ENCODE measurements at regions not wholly inside any gene's neighbourhood (a gene's known extent, or its start where the extent isn't known, plus 50 kb on each side); places are given as distances from the start of the nearest gene placed in this dataset.

DNA sequence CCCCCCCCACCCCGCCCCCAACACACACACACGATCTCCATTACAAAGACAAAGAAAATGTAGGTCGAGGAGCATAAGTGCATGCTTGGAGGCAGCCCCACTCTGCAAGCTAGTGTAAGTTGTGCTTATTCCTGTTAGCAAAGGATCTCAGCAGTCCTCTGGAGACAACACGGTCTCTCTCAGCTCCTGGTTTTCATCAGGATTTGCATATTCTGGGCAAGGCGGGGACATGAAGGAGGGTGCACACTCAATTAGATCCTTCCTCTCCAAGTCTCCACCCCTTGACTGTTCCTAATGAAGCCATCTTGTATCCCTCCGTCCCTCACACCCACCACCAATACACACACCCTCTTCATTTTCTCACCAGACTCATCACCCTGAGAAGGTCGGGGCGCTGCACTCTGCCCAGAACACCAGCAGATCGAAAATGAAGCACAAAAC, 63.8 kb downstream of the MRPL46 start:
- no peaks in the 10 kb centered on the region for H3K9me2 ChIP-seq (ENCODE audit: insufficient read depth, low read length)
- no peaks in the 10 kb centered on the region for H3F3A ChIP-seq (ENCODE audit: insufficient read depth, low read length, poor library complexity, severe bottlenecking)
- H3K4me3 ChIP-seq (ENCODE audit: low read length), result no peak overlapping the region
- no peaks in the 10 kb centered on the region for H3K79me2 ChIP-seq (replicated peaks; ENCODE audit: insufficient read depth, low read length)
- H3K9ac ChIP-seq (ENCODE audit: low read length), result no peak overlapping the region
- no peaks in the 10 kb centered on the region for H3K36me3 ChIP-seq (ENCODE audit: insufficient read depth, low read length)
- no peaks in the 10 kb centered on the region for H3K27me3 ChIP-seq (ENCODE audit: insufficient read depth, low read depth, low read length)
- H3K9me3 ChIP-seq (ENCODE audit: low read length), result no peaks in the 10 kb centered on the region
- no peak for TF ChIP-seq POLR2AphosphoS5 (IDR thresholded peaks at IDR 0.05)
- TF ChIP-seq TAF1 (IDR thresholded peaks at IDR 0.05; ENCODE audit: low read depth), result no peak
- TF ChIP-seq EZH2 (IDR thresholded peaks at IDR 0.05; ENCODE audit: borderline replicate concordance, insufficient read depth, low read length, poor library complexity, severe bottlenecking), result no peak
- TF ChIP-seq, protein P1, sequence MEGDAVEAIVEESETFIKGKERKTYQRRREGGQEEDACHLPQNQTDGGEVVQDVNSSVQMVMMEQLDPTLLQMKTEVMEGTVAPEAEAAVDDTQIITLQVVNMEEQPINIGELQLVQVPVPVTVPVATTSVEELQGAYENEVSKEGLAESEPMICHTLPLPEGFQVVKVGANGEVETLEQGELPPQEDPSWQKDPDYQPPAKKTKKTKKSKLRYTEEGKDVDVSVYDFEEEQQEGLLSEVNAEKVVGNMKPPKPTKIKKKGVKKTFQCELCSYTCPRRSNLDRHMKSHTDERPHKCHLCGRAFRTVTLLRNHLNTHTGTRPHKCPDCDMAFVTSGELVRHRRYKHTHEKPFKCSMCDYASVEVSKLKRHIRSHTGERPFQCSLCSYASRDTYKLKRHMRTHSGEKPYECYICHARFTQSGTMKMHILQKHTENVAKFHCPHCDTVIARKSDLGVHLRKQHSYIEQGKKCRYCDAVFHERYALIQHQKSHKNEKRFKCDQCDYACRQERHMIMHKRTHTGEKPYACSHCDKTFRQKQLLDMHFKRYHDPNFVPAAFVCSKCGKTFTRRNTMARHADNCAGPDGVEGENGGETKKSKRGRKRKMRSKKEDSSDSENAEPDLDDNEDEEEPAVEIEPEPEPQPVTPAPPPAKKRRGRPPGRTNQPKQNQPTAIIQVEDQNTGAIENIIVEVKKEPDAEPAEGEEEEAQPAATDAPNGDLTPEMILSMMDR (IDR thresholded peaks at IDR 0.05; ENCODE audit: poor library complexity, severe bottlenecking), result no peak
- no peak for TF ChIP-seq SMC3 (conservative IDR thresholded peaks at IDR 0.05; ENCODE audit: poor library complexity)
- no peak for TF ChIP-seq RAD21 (conservative IDR thresholded peaks at IDR 0.05)
- TF ChIP-seq MXI1 (conservative IDR thresholded peaks at IDR 0.05; ENCODE audit: poor library complexity, severe bottlenecking), result no peak
- TF ChIP-seq, protein P2, sequence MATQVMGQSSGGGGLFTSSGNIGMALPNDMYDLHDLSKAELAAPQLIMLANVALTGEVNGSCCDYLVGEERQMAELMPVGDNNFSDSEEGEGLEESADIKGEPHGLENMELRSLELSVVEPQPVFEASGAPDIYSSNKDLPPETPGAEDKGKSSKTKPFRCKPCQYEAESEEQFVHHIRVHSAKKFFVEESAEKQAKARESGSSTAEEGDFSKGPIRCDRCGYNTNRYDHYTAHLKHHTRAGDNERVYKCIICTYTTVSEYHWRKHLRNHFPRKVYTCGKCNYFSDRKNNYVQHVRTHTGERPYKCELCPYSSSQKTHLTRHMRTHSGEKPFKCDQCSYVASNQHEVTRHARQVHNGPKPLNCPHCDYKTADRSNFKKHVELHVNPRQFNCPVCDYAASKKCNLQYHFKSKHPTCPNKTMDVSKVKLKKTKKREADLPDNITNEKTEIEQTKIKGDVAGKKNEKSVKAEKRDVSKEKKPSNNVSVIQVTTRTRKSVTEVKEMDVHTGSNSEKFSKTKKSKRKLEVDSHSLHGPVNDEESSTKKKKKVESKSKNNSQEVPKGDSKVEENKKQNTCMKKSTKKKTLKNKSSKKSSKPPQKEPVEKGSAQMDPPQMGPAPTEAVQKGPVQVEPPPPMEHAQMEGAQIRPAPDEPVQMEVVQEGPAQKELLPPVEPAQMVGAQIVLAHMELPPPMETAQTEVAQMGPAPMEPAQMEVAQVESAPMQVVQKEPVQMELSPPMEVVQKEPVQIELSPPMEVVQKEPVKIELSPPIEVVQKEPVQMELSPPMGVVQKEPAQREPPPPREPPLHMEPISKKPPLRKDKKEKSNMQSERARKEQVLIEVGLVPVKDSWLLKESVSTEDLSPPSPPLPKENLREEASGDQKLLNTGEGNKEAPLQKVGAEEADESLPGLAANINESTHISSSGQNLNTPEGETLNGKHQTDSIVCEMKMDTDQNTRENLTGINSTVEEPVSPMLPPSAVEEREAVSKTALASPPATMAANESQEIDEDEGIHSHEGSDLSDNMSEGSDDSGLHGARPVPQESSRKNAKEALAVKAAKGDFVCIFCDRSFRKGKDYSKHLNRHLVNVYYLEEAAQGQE (IDR thresholded peaks at IDR 0.05; ENCODE audit: borderline replicate concordance), result no peak
- no peak for TF ChIP-seq EP300 (conservative IDR thresholded peaks at IDR 0.05; ENCODE audit: poor library complexity, severe bottlenecking)
- H3K4me2 ChIP-seq (ENCODE audit: low read length), result no peak overlapping the region
- peak overlapping the region; percentile 28 for H2AFZ ChIP-seq (ENCODE audit: low read depth, low read length)
- H3K27ac ChIP-seq (ENCODE audit: low read length), result no peak overlapping the region
- H4K20me1 ChIP-seq (ENCODE audit: insufficient read depth), result no peaks in the 10 kb centered on the region

DNA sequence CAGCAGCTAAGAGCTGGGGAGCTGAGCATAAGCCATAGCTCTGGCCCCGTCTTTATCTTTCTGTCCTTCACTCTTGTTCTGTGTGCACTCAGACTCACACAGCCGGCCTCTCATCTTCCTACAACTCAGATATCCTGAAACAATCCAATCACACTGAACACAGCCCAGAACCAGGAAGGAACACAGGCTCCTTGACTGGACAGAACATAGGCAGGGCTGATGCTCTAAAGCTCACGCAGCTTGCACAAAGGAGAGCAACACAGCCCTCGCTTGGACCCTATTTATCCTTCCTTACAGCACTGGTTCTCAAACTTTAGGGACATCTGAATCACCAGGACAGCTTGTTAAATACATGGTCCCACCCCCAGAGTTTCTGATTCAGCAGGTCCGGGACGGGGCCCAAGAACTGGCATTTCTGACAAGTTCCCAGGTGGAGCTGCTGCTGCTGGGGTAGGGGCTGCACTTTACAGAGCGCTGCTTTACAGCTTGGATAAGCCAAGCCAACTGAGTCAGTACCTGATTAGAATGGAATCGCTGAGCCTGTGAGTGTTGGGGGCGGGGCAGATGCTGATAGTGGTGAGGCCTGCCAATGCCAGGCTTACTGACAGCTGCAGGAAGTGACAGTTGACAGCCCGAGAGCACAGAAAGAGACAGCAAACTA, 65.1 kb downstream of the MRPL46 start:
- Histone ChIP-seq H4K20me1 (ENCODE audit: insufficient read depth) (no peaks in the 10 kb centered on the region), H3K27me3 (ENCODE audit: insufficient read depth, low read depth, low read length) (no peaks in the 10 kb centered on the region), H3K4me2 (ENCODE audit: low read length) (peak overlapping the region; percentile 17), H3K36me3 (ENCODE audit: insufficient read depth, low read length) (no peaks in the 10 kb centered on the region), H3F3A (ENCODE audit: insufficient read depth, low read length, poor library complexity, severe bottlenecking) (no peaks in the 10 kb centered on the region), H3K27ac (ENCODE audit: low read length) (peak overlapping the region; percentile 49), H3K9me2 (ENCODE audit: insufficient read depth, low read length) (no peaks in the 10 kb centered on the region), H2AFZ (ENCODE audit: low read depth, low read length) (no peak overlapping the region), H3K79me2 (replicated peaks; ENCODE audit: insufficient read depth, low read length) (no peaks in the 10 kb centered on the region), H3K9ac (ENCODE audit: low read length) (peak overlapping the region; percentile 22), H3K4me3 (ENCODE audit: low read length) (peak overlapping the region; percentile 5), H3K9me3 (ENCODE audit: low read length) (no peaks in the 10 kb centered on the region)
- TF ChIP-seq EZH2 (IDR thresholded peaks at IDR 0.05; ENCODE audit: borderline replicate concordance, insufficient read depth, low read length, poor library complexity, severe bottlenecking) (no peak), POLR2AphosphoS5 (IDR thresholded peaks at IDR 0.05) (peak; percentile 50), RAD21 (conservative IDR thresholded peaks at IDR 0.05) (peak; percentile 16), EP300 (conservative IDR thresholded peaks at IDR 0.05; ENCODE audit: poor library complexity, severe bottlenecking) (peak; percentile 88)
- TF ChIP-seq, protein P2 (IDR thresholded peaks at IDR 0.05; ENCODE audit: borderline replicate concordance), result no peak
